DND-41 (cell line): ENCODE measurements at regions not wholly inside any gene's neighbourhood (a gene's known extent, or its start where the extent isn't known, plus 50 kb on each side); places are given as distances from the start of the nearest gene placed in this dataset.

Source experiments
- ATAC-seq: fragments of 200-7000 bp; cut with Tn5 transposase; 3 replicates; pipeline ENCODE4 v1.9.1; 2021; ENCODE audit warnings: low read depth; ENCODE audit not compliant: insufficient read depth
- DNase-seq: peaks from one replicate; pipeline ENCODE4 v3.0.0-alpha.2; 2020
- H2AFZ ChIP-seq: 2 replicates; pipeline ENCODE4 v1.6.0; 2012; ENCODE audit warnings: low read depth, low read length
- H3K27ac ChIP-seq: 2 replicates; pipeline ENCODE4 v1.5.1; 2012; ENCODE audit warnings: low read length, inconsistent platforms
- H3K27me3 ChIP-seq: fragments of 200-600 bp; sonication (generic); 2 replicates; pipeline ENCODE4 v1.6.0; 2012; ENCODE audit warnings: low read length, mild to moderate bottlenecking, inconsistent platforms; ENCODE audit not compliant: insufficient read depth, poor library complexity
- H3K36me3 ChIP-seq: 2 replicates; pipeline ENCODE4 v1.5.1; 2012; ENCODE audit warnings: low read length, inconsistent platforms; ENCODE audit not compliant: insufficient read depth
- H3K4me1 ChIP-seq: 2 replicates; pipeline ENCODE4 v1.5.1; 2012; ENCODE audit warnings: mild to moderate bottlenecking, low read length; ENCODE audit not compliant: insufficient read depth
- H3K4me2 ChIP-seq: 2 replicates; pipeline ENCODE4 v1.6.0; 2012; ENCODE audit warnings: mild to moderate bottlenecking, moderate library complexity, low read length, inconsistent platforms; ENCODE audit not compliant: insufficient read depth
- H3K4me3 ChIP-seq, 2 experiments: fragments of 200-600 bp in 1 of 2; shearing (Covaris generic) in 1 of 2; 2 replicates each; pipeline ENCODE4 v1.5.1; 2012 to 2016; ENCODE audit warnings: inconsistent platforms in 2 of 2, low read length in 2 of 2, mild to moderate bottlenecking in 2 of 2, low read depth in 1 of 2, moderate library complexity in 1 of 2
- H3K79me2 ChIP-seq: 2 replicates; pipeline ENCODE4 v1.6.0; 2012; ENCODE audit warnings: low read length, inconsistent platforms; ENCODE audit not compliant: insufficient read depth
- H3K9ac ChIP-seq: 2 replicates; pipeline ENCODE4 v1.6.0; 2012; ENCODE audit warnings: low read depth, mild to moderate bottlenecking, inconsistent platforms, low read length, moderate library complexity
- H3K9me3 ChIP-seq: 2 replicates; pipeline ENCODE4 v1.5.1; 2012; ENCODE audit warnings: low read length, moderate library complexity, mild to moderate bottlenecking, inconsistent platforms; ENCODE audit not compliant: insufficient read depth, severe bottlenecking
- H4K20me1 ChIP-seq: 2 replicates; pipeline ENCODE4 v1.6.0; 2012; ENCODE audit warnings: low read length; ENCODE audit not compliant: insufficient read depth
- CTCF ChIP-seq: IDR thresholded peaks from 2 replicates; pipeline ENCODE4 v1.5.1; 2012; ENCODE audit warnings: borderline replicate concordance, low read length, moderate library complexity, mild to moderate bottlenecking; ENCODE audit not compliant: poor library complexity, severe bottlenecking; ENCODE audit errors: extremely low read depth
- EZH2 ChIP-seq: IDR thresholded peaks from 3 replicates; pipeline ENCODE4 v1.6.1; 2012; ENCODE audit warnings: borderline replicate concordance, low read depth, mild to moderate bottlenecking, moderate library complexity, low read length, inconsistent platforms; ENCODE audit not compliant: severe bottlenecking

GRCh38 chr13:82758044-82758443 lies 1124.2 kb downstream of the SLITRK1 start:
- no peak overlapping the region for H3K4me3 ChIP-seq
- H3K4me1 ChIP-seq, result no peaks in the 10 kb centered on the region
- H3K9ac ChIP-seq, result no peak overlapping the region
- no peaks in the 10 kb centered on the region for H4K20me1 ChIP-seq
- ATAC-seq (no peak), DNase-seq (no peak)
- H3K27ac ChIP-seq, result no peak overlapping the region
- H2AFZ ChIP-seq, result 0 out of 2 replicates have a peak overlapping the region, but pooled peaks have one; percentile 50
- no peaks in the 10 kb centered on the region for H3K9me3 ChIP-seq
- H3K79me2 ChIP-seq, result no peaks in the 10 kb centered on the region
- H3K36me3 ChIP-seq, result no peaks in the 10 kb centered on the region
- H3K27me3 ChIP-seq, result no peaks in the 10 kb centered on the region
- peak; percentile 50 for TF ChIP-seq CTCF
- TF ChIP-seq EZH2, result no peak
- H3K4me2 ChIP-seq, result no peak overlapping the region

- no peaks in the 10 kb centered on the region for H3K36me3 ChIP-seq
- no peaks in the 10 kb centered on the region for H3K79me2 ChIP-seq
- no peaks in the 10 kb centered on the region for H3K4me1 ChIP-seq
- no peak overlapping the region for H3K27ac ChIP-seq
- H3K4me2 ChIP-seq, result no peak overlapping the region
- H3K27me3 ChIP-seq, result no peaks in the 10 kb centered on the region
- no peak for ATAC-seq
- no peak overlapping the region for H3K4me3 ChIP-seq
- H2AFZ ChIP-seq, result no peak overlapping the region
- no peaks in the 10 kb centered on the region for H4K20me1 ChIP-seq
- H3K9me3 ChIP-seq, result no peaks in the 10 kb centered on the region
- TF ChIP-seq CTCF (no peak), EZH2 (no peak)
- DNase-seq, result no peak
- H3K9ac ChIP-seq, result no peak overlapping the region
Observed at GRCh38 chr13:82751206-82751605, 1131.1 kb downstream of the SLITRK1 start.

- Histone ChIP-seq H3K27me3 (no peaks in the 10 kb centered on the region), H3K27ac (no peak overlapping the region), H4K20me1 (no peaks in the 10 kb centered on the region), H3K9ac (no peak overlapping the region), H3K36me3 (no peaks in the 10 kb centered on the region), H3K4me3 (no peak overlapping the region), H3K79me2 (no peaks in the 10 kb centered on the region), H3K4me2 (no peak overlapping the region), H2AFZ (no peak overlapping the region), H3K4me1 (no peaks in the 10 kb centered on the region), H3K9me3 (no peaks in the 10 kb centered on the region)
- ATAC-seq (no peak), DNase-seq (no peak)
- TF ChIP-seq CTCF (no peak), EZH2 (no peak)
Observed at GRCh38 chr13:82749551-82749950, 1132.7 kb downstream of the SLITRK1 start.

- DNase-seq, result no peak
- no peak overlapping the region for H3K9ac ChIP-seq
- H3K4me3 ChIP-seq, result no peak overlapping the region
- no peak overlapping the region for H2AFZ ChIP-seq
- no peaks in the 10 kb centered on the region for H3K9me3 ChIP-seq
- no peak for ATAC-seq
- H3K27ac ChIP-seq, result no peak overlapping the region
- H3K79me2 ChIP-seq, result no peaks in the 10 kb centered on the region
- H3K4me2 ChIP-seq, result no peak overlapping the region
- H3K27me3 ChIP-seq, result no peaks in the 10 kb centered on the region
- H4K20me1 ChIP-seq, result no peaks in the 10 kb centered on the region
- no peaks in the 10 kb centered on the region for H3K4me1 ChIP-seq
- no peaks in the 10 kb centered on the region for H3K36me3 ChIP-seq
- TF ChIP-seq EZH2 (no peak), CTCF (no peak)
Observed at GRCh38 chr13:82747958-82748357, 1134.3 kb downstream of the SLITRK1 start.
